ENCODE measurements at regions not wholly inside any gene's neighbourhood (a gene's known extent, or its start where the extent isn't known, plus 50 kb on each side); places are given as distances from the start of the nearest gene placed in this dataset.

- Histone ChIP-seq H3K9me3 (no peaks in the 10 kb centered on the region), H3K27me3 (no peaks in the 10 kb centered on the region), H3K4me3 (no peak overlapping the region), H3K36me3 (no peaks in the 10 kb centered on the region), H3K4me1 (no peaks in the 10 kb centered on the region), H3K27ac (no peak overlapping the region)
- no peak for TF ChIP-seq POLR2AphosphoS5 (IDR thresholded peaks at IDR 0.05)
- TF ChIP-seq POLR2A (IDR thresholded peaks at IDR 0.05): no peak
- TF ChIP-seq CTCF (IDR thresholded peaks at IDR 0.05): no peak
- TF ChIP-seq EP300 (IDR thresholded peaks at IDR 0.05): no peak
- ATAC-seq (ENCODE audit: low FRiP score in 2 of 2): no peak
- DNase-seq: no peak
- WGBS, 2 donors: 80% methylated on average over 2 to 3 of the region's 3 CpGs
These were observed 108.1 kb downstream of the MATN1 start for GRCh38 chr1:30615076-30615795.

DNA sequence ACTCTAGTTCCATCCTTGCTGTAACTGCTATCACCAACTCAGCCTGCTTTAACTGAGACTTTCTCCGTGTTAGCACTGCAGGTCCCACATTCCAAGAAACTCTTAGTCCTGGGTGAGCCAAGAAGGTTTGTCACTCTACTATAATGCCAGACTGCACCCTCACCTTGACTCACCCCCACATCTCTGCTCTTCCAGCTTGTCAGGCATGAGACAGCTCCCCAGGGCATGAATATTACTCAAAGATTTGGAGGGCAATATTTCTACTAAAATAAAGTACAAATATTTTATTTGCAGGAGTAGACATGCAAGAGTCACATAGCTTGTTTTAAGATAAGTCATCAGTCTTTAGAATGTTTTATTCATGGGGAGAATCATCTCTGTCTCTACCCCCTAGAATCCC is 110.2 kb downstream of the MATN1 start:
- no peaks in the 10 kb centered on the region for H3K27me3 ChIP-seq
- no peaks in the 10 kb centered on the region for H3K4me1 ChIP-seq
- H3K27ac ChIP-seq: no peak overlapping the region
- DNase-seq: no peak
- TF ChIP-seq POLR2A (IDR thresholded peaks at IDR 0.05) (no peak), CTCF (IDR thresholded peaks at IDR 0.05) (no peak), EP300 (IDR thresholded peaks at IDR 0.05) (no peak), POLR2AphosphoS5 (IDR thresholded peaks at IDR 0.05) (no peak)
- ATAC-seq (ENCODE audit: low FRiP score in 2 of 2): no peak
- 56 to 71% methylated on average over 1 of the region's 1 CpG for WGBS, 2 donors
- H3K4me3 ChIP-seq: no peak overlapping the region
- H3K9me3 ChIP-seq: no peaks in the 10 kb centered on the region
- H3K36me3 ChIP-seq: no peaks in the 10 kb centered on the region

DNA sequence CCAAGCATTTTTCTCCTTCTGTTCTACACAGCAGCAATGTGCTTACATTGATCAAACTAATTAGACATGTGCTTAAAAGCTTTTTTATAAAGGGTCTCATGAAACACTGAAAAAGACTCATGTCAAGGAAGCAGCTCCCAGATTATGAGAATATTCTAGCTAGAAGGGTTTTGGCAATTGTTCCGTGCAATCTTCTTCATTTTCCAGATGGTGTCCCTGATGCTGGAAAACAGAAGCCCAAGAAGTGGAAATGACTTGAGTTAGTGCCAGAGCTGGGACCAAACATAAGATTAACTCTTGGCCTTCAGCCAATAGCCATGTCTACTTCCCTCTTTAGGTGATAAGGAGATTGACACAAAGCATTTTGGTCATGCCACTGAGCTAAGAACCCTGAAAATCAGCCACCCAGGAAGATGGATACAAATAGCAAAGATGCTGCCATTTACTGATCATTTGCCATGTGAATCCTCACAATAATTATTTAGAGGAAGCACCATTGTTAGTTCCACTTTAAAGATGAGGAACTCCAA is 110.8 kb downstream of the MATN1 start:
- TF ChIP-seq CTCF (IDR thresholded peaks at IDR 0.05) (no peak), POLR2AphosphoS5 (IDR thresholded peaks at IDR 0.05) (no peak), EP300 (IDR thresholded peaks at IDR 0.05) (no peak), POLR2A (IDR thresholded peaks at IDR 0.05) (no peak)
- H3K9me3 ChIP-seq: no peaks in the 10 kb centered on the region
- DNase-seq (no peak), ATAC-seq (ENCODE audit: low FRiP score in 2 of 2) (no peak)
- H3K27ac ChIP-seq: no peak overlapping the region
- H3K4me3 ChIP-seq: no peak overlapping the region
- no peaks in the 10 kb centered on the region for H3K27me3 ChIP-seq
- H3K36me3 ChIP-seq: no peaks in the 10 kb centered on the region
- 85 to 86% methylated on average over 1 of the region's 1 CpG for WGBS, 2 donors
- H3K4me1 ChIP-seq: no peaks in the 10 kb centered on the region

GRCh38 chr1:30611741-30612309 is 111.6 kb downstream of the MATN1 start:
- no peak for ATAC-seq (ENCODE audit: low FRiP score in 2 of 2)
- 51 to 56% methylated on average over 5 of the region's 5 CpGs for WGBS, 2 donors

More at GRCh38 chr1:30611741-30612309, 111.6 kb downstream of the MATN1 start:
- Histone ChIP-seq H3K27ac (no peak overlapping the region), H3K27me3 (no peaks in the 10 kb centered on the region), H3K4me3 (no peak overlapping the region), H3K9me3 (no peaks in the 10 kb centered on the region), H3K36me3 (no peaks in the 10 kb centered on the region), H3K4me1 (no peaks in the 10 kb centered on the region)
- no peak for DNase-seq
- TF ChIP-seq POLR2A (IDR thresholded peaks at IDR 0.05) (no peak), POLR2AphosphoS5 (IDR thresholded peaks at IDR 0.05) (no peak), CTCF (IDR thresholded peaks at IDR 0.05) (no peak), EP300 (IDR thresholded peaks at IDR 0.05) (no peak)

Data from upper lobe of left lung (tissue), 6 donors.